ENCODE measurements at regions not wholly inside any gene's neighbourhood (a gene's known extent, or its start where the extent isn't known, plus 50 kb on each side); places are given as distances from the start of the nearest gene placed in this dataset.

- H3K4me3 ChIP-seq = no peak overlapping the region
- H3K27me3 ChIP-seq = no peaks in the 10 kb centered on the region
- DNase-seq (no peak), ATAC-seq (no peak)
- no peak overlapping the region for H3K27ac ChIP-seq
- no peaks in the 10 kb centered on the region for H3K4me1 ChIP-seq
- no peaks in the 10 kb centered on the region for H3K9me3 ChIP-seq
- no peaks in the 10 kb centered on the region for H3K36me3 ChIP-seq
- intact Hi-C loops (cut with DNase I) = no loop called here
- TF ChIP-seq CTCF (IDR thresholded peaks at IDR 0.05) = no peak
Measured at GRCh38 chr2:167769020-167769419, 478.4 kb downstream of the STK39 start.

GRCh38 chr2:167767830-167768229, 479.6 kb downstream of the STK39 start:
- no peak for TF ChIP-seq CTCF (IDR thresholded peaks at IDR 0.05)
- intact Hi-C loops (cut with DNase I) = no loop called here
- Histone ChIP-seq H3K27me3 (no peaks in the 10 kb centered on the region), H3K9me3 (no peaks in the 10 kb centered on the region), H3K27ac (no peak overlapping the region), H3K36me3 (no peaks in the 10 kb centered on the region), H3K4me1 (no peaks in the 10 kb centered on the region), H3K4me3 (no peak overlapping the region)
- ATAC-seq = no peak
- DNase-seq = no peak

GRCh38 chr2:167764772-167765341, 482.5 kb downstream of the STK39 start:
- intact Hi-C loops (cut with DNase I) = no loop called here
- Histone ChIP-seq H3K27me3 (no peaks in the 10 kb centered on the region), H3K4me3 (no peak overlapping the region), H3K36me3 (no peaks in the 10 kb centered on the region), H3K4me1 (no peaks in the 10 kb centered on the region), H3K27ac (no peak overlapping the region), H3K9me3 (no peaks in the 10 kb centered on the region)
- no peak for ATAC-seq
- no peak for DNase-seq
- TF ChIP-seq CTCF (IDR thresholded peaks at IDR 0.05) = no peak

- Histone ChIP-seq H3K27me3 (no peaks in the 10 kb centered on the region), H3K4me3 (no peak overlapping the region), H3K4me1 (no peaks in the 10 kb centered on the region), H3K36me3 (no peaks in the 10 kb centered on the region), H3K9me3 (no peaks in the 10 kb centered on the region), H3K27ac (no peak overlapping the region)
- DNase-seq (no peak), ATAC-seq (no peak)
- TF ChIP-seq CTCF (IDR thresholded peaks at IDR 0.05) = no peak
- intact Hi-C loops (cut with DNase I) = no loop called here
Measured at GRCh38 chr2:167761465-167762136, 485.8 kb downstream of the STK39 start.

GRCh38 chr2:167759531-167759930, 487.9 kb downstream of the STK39 start:
- no peak overlapping the region for H3K4me3 ChIP-seq
- ATAC-seq = no peak

More at GRCh38 chr2:167759531-167759930, 487.9 kb downstream of the STK39 start:
- intact Hi-C loops (cut with DNase I) = no loop called here
- no peaks in the 10 kb centered on the region for H3K27me3 ChIP-seq
- H3K9me3 ChIP-seq = no peaks in the 10 kb centered on the region
- H3K36me3 ChIP-seq = no peaks in the 10 kb centered on the region
- H3K27ac ChIP-seq = no peak overlapping the region
- no peak for DNase-seq
- no peak for TF ChIP-seq CTCF (IDR thresholded peaks at IDR 0.05)
- H3K4me1 ChIP-seq = no peaks in the 10 kb centered on the region
